ENCODE measurements at regions not wholly inside any gene's neighbourhood (a gene's known extent, or its start where the extent isn't known, plus 50 kb on each side); places are given as distances from the start of the nearest gene placed in this dataset.

DNA sequence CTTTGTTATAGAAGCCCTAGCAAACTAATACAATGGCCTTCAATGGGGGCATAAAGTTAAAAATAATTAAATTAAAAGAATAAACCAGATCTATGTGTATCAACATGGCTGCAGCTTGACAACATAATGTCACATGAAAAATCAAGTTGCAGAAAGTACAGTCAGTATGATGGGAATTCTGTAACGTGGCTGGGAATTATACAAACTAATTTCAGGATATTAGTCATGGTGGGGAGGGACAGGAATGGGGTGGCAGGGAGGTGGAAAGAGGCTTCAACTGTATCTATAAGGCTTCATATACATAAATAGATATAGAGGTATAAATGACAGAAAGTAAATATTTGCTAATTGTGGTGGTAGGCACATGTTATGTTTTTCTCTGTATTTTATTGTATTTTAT is 107.1 kb downstream of the UNC5CL start:
- Histone ChIP-seq H3K4me1 (no peaks in the 10 kb centered on the region), H3K4me3 (no peak overlapping the region), H3K9me3 (no peaks in the 10 kb centered on the region), H3K27me3 (peaks cover 0 to 4% of the 10 kb centered on the region in 2 donors), H3K36me3 (no peaks in the 10 kb centered on the region), H3K27ac (no peak overlapping the region)
- DNase-seq (ENCODE audit: low spot score in 2 of 2) = no peak
- TF ChIP-seq POLR2A (IDR thresholded peaks at IDR 0.05) (no peak), POLR2AphosphoS5 (IDR thresholded peaks at IDR 0.05) (no peak)
- TF ChIP-seq, protein P1, sequence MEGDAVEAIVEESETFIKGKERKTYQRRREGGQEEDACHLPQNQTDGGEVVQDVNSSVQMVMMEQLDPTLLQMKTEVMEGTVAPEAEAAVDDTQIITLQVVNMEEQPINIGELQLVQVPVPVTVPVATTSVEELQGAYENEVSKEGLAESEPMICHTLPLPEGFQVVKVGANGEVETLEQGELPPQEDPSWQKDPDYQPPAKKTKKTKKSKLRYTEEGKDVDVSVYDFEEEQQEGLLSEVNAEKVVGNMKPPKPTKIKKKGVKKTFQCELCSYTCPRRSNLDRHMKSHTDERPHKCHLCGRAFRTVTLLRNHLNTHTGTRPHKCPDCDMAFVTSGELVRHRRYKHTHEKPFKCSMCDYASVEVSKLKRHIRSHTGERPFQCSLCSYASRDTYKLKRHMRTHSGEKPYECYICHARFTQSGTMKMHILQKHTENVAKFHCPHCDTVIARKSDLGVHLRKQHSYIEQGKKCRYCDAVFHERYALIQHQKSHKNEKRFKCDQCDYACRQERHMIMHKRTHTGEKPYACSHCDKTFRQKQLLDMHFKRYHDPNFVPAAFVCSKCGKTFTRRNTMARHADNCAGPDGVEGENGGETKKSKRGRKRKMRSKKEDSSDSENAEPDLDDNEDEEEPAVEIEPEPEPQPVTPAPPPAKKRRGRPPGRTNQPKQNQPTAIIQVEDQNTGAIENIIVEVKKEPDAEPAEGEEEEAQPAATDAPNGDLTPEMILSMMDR (IDR thresholded peaks at IDR 0.05) = no peak
- intact Hi-C loops (cut with DNase I; ENCODE audit: low total_unique reads) = no loop called here

DNA sequence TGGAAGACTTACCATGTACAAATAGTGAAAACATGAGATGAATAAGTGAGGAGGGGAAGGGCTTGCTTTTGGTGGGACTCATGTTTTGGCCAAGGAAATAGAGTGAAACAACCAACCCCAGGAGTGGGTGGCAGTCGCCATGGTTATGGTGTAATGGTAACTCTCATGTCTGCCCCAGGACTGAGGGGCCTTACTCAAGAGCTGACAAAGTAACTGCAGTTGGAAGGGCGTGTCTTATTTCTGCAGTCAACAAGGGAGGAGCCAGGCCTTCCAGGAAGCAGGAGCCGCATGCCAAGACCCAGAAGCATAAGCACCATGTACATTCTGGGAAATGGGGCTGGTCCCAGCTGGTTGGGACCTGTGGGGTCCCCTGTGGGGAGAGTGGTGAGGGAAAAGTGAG is 108.5 kb downstream of the UNC5CL start:
- peaks cover 0 to 4% of the 10 kb centered on the region in 2 donors for H3K27me3 ChIP-seq
- intact Hi-C loops (cut with DNase I; ENCODE audit: low total_unique reads) = no loop called here
- no peaks in the 10 kb centered on the region for H3K4me1 ChIP-seq
- H3K27ac ChIP-seq = no peak overlapping the region
- no peak for DNase-seq (ENCODE audit: low spot score in 2 of 2)
- no peaks in the 10 kb centered on the region for H3K9me3 ChIP-seq
- H3K36me3 ChIP-seq = no peaks in the 10 kb centered on the region
- H3K4me3 ChIP-seq = no peak overlapping the region
- TF ChIP-seq, protein P1 (IDR thresholded peaks at IDR 0.05) = no peak
- no peak for TF ChIP-seq POLR2A (IDR thresholded peaks at IDR 0.05)
- no peak for TF ChIP-seq POLR2AphosphoS5 (IDR thresholded peaks at IDR 0.05)

DNA sequence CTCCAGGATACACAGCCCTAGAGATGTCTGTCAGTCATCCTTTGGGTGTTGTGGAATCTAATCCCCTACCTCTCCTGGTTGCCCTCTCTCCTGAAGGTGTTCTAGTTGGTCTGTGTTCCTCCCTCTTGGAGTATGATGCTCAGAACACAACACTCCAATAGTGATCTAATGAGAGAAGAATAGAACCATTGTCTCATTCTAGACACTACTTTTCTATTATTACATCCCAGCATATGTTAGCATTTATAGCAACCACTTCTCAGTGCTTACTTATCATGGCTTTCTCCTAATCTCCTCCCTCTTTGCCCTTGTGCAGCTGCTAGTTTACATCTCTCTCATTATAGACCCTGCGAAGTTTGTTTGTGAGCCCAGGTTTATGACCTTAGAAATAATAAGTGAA is 109.0 kb downstream of the UNC5CL start:
- TF ChIP-seq, protein P1 (IDR thresholded peaks at IDR 0.05) = no peak
- TF ChIP-seq POLR2AphosphoS5 (IDR thresholded peaks at IDR 0.05) = no peak
- no peak for TF ChIP-seq POLR2A (IDR thresholded peaks at IDR 0.05)

DNA sequence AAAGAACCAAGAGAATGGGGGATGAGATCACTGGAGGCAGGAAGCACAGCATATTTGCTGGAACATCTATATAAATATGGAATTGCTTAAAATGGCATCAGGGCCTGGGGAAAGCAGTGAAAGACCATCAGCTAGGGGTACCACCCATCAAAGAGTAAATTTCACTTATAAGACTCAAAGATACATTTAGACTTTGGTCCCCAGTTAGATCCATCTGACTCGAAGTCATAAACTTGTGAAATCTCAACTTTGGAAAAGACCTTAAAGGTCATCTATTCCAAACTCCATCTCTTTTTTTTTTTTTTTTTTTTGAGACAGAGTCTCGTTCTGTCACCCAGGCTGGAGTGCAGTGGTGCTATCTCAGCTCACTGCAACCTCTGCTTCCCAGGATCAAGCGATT is 109.8 kb downstream of the UNC5CL start:
- intact Hi-C loops (cut with DNase I; ENCODE audit: low total_unique reads) = no loop called here
- H3K9me3 ChIP-seq = no peaks in the 10 kb centered on the region
- TF ChIP-seq, protein P1 (IDR thresholded peaks at IDR 0.05) = no peak
- no peak for TF ChIP-seq POLR2A (IDR thresholded peaks at IDR 0.05)
- TF ChIP-seq POLR2AphosphoS5 (IDR thresholded peaks at IDR 0.05) = no peak

More for the DNA sequence above, 109.0 kb downstream of the UNC5CL start:
- H3K27me3 ChIP-seq = peaks cover 0 to 4% of the 10 kb centered on the region in 2 donors
- intact Hi-C loops (cut with DNase I; ENCODE audit: low total_unique reads) = no loop called here
- no peaks in the 10 kb centered on the region for H3K4me1 ChIP-seq
- H3K4me3 ChIP-seq = no peak overlapping the region
- DNase-seq (ENCODE audit: low spot score in 2 of 2) = no peak
- H3K9me3 ChIP-seq = no peaks in the 10 kb centered on the region
- no peaks in the 10 kb centered on the region for H3K36me3 ChIP-seq
- no peak overlapping the region for H3K27ac ChIP-seq

DNA sequence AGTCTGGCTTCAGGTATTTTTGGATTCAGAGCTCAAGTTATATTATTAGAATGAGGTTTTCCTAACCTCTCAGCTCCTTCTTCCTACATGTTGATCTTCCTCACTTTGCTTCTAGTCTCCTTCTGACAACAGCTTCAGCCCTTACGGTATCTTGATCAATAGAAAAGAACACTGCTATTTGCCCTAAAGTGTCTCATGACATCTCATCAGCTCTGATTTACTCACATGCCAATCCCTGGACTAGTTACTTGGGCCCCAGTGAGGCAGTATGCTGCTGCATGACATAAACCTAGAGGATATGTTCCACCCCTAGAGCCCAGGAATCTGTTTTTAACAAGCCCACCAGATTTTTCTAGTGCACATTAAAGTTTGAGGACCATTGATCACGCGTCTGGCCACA is 110.3 kb downstream of the UNC5CL start:
- intact Hi-C loops (cut with DNase I; ENCODE audit: low total_unique reads) = no loop called here
- H3K27ac ChIP-seq = no peak overlapping the region
- no peak overlapping the region for H3K4me3 ChIP-seq
- no peak for DNase-seq (ENCODE audit: low spot score in 2 of 2)
- no peaks in the 10 kb centered on the region for H3K9me3 ChIP-seq
- H3K4me1 ChIP-seq = no peaks in the 10 kb centered on the region
- peaks cover 0 to 4% of the 10 kb centered on the region in 2 donors for H3K27me3 ChIP-seq
- TF ChIP-seq POLR2A (IDR thresholded peaks at IDR 0.05) = no peak
- TF ChIP-seq, protein P1 (IDR thresholded peaks at IDR 0.05) = no peak
- TF ChIP-seq POLR2AphosphoS5 (IDR thresholded peaks at IDR 0.05) = no peak
- no peaks in the 10 kb centered on the region for H3K36me3 ChIP-seq

More for the DNA sequence above, 109.8 kb downstream of the UNC5CL start:
- no peak for DNase-seq (ENCODE audit: low spot score in 2 of 2)
- Histone ChIP-seq H3K4me3 (no peak overlapping the region), H3K4me1 (no peaks in the 10 kb centered on the region), H3K27me3 (peaks cover 0 to 4% of the 10 kb centered on the region in 2 donors), H3K36me3 (no peaks in the 10 kb centered on the region), H3K27ac (no peak overlapping the region)
